HG02943 (cell line): ENCODE measurements at regions not wholly inside any gene's neighbourhood (a gene's known extent, or its start where the extent isn't known, plus 50 kb on each side); places are given as distances from the start of the nearest gene placed in this dataset.
A peak's percentile ranks its signal among the peaks of the same experiment; 100 is the strongest.
"Not testable (repeated sequence)": the region's sequence is repeated elsewhere in the genome, so short reads cannot be mapped to it uniquely, and the experiment has no call there.

Experiments used
- ATAC-seq: cut with Tn5 transposase; IDR thresholded peaks from one replicate; pipeline ENCODE4 v1.9.1; 2021; ENCODE audit warnings: mild to moderate bottlenecking, low read depth, moderate library complexity; ENCODE audit not compliant: unreplicated experiment

GRCh38 chr10:36577126-36577525, 548.3 kb upstream of the ANKRD30A start:
- no peak for ATAC-seq

- ATAC-seq: no peak
These were observed 551.2 kb upstream of the ANKRD30A start for GRCh38 chr10:36574207-36574606.

GRCh38 chr10:36573246-36573645, 552.2 kb upstream of the ANKRD30A start:
- no peak for ATAC-seq

GRCh38 chr10:36564433-36564832, 561.0 kb upstream of the ANKRD30A start:
- ATAC-seq: no peak

GRCh38 chr10:36559412-36560400, 565.7 kb upstream of the ANKRD30A start:
- no peak for ATAC-seq

GRCh38 chr10:36556468-36556867, 568.9 kb upstream of the ANKRD30A start:
- no peak for ATAC-seq

GRCh38 chr10:36555036-36555435, 570.4 kb upstream of the ANKRD30A start:
- ATAC-seq: no peak

GRCh38 chr10:36547965-36548364, 577.4 kb upstream of the ANKRD30A start:
- ATAC-seq: no peak

GRCh38 chr10:36542493-36542892, 582.9 kb upstream of the ANKRD30A start:
- ATAC-seq: no peak

- no peak for ATAC-seq
These were observed 584.8 kb upstream of the ANKRD30A start for GRCh38 chr10:36540611-36541010.

- no peak for ATAC-seq
These were observed 586.3 kb upstream of the ANKRD30A start for GRCh38 chr10:36538953-36539586.

GRCh38 chr10:36534471-36535002, 590.9 kb upstream of the ANKRD30A start:
- ATAC-seq: peak; percentile 95

GRCh38 chr10:36533861-36534260, 591.5 kb upstream of the ANKRD30A start:
- ATAC-seq: no peak

GRCh38 chr10:36533316-36533715, 592.1 kb upstream of the ANKRD30A start:
- no peak for ATAC-seq

GRCh38 chr10:36531621-36532020, 593.8 kb upstream of the ANKRD30A start:
- ATAC-seq: no peak

GRCh38 chr10:36526033-36526432, 599.4 kb upstream of the ANKRD30A start:
- no peak for ATAC-seq

GRCh38 chr10:36524126-36524525, 601.3 kb upstream of the ANKRD30A start:
- not testable (repeated sequence) for ATAC-seq

- ATAC-seq: no peak
These were observed 605.5 kb upstream of the ANKRD30A start for GRCh38 chr10:36519909-36520308.

GRCh38 chr10:36516281-36516680, 609.1 kb upstream of the ANKRD30A start:
- no peak for ATAC-seq

- ATAC-seq: no peak
These were observed 610.1 kb upstream of the ANKRD30A start for GRCh38 chr10:36515319-36515718.

GRCh38 chr10:36507715-36508114, 617.7 kb upstream of the ANKRD30A start:
- no peak for ATAC-seq
